ENCODE measurements at regions not wholly inside any gene's neighbourhood (a gene's known extent, or its start where the extent isn't known, plus 50 kb on each side); places are given as distances from the start of the nearest gene placed in this dataset.

DNA sequence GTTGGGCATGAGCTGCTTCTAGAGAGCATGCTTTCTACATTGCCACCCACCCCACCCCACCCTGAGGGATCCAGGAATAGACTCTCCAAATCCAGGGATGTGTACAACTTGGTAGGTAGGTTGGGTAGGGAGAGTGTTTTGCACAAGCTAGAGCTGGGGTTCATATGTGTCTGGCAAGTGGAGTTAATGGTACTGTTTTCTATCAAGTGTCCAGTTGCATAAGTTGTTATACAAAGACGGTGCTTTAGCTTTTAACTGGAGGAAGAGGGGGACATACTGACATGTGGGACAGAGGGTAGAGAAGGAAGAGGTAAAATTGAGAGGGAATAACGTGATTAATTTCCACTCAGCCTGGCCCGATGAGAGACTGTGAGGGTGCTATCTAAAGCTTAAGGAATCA, 51.0 kb upstream of the TNC start:
- no peaks in the 10 kb centered on the region for H3K9me3 ChIP-seq (ENCODE audit: low read depth)
- H3K36me3 ChIP-seq (replicated peaks; ENCODE audit: insufficient read depth, low read depth) = no peaks in the 10 kb centered on the region
- no peak overlapping the region for H3K4me2 ChIP-seq
- 88% methylated on average over 3 of the region's 3 CpGs for WGBS (ENCODE audit: low lambda C conversion rate, missing lambda C conversion rate)
- H3K79me2 ChIP-seq = no peaks in the 10 kb centered on the region
- no peak for DNase-seq (ENCODE audit: low spot score)
- TF ChIP-seq EZH2 (IDR thresholded peaks at IDR 0.05; ENCODE audit: borderline replicate concordance) (no peak), EZH2phosphoT487 (IDR thresholded peaks at IDR 0.05; ENCODE audit: low read depth, severe bottlenecking, unreplicated experiment) (no peak), CTCF (IDR thresholded peaks at IDR 0.05; ENCODE audit: poor library complexity) (no peak)
- H4K20me1 ChIP-seq (ENCODE audit: insufficient read depth, poor library complexity, severe bottlenecking) = no peaks in the 10 kb centered on the region
- no peaks in the 10 kb centered on the region for H3K27me3 ChIP-seq
- H2AFZ ChIP-seq = no peak overlapping the region
- no peaks in the 10 kb centered on the region for H3K4me1 ChIP-seq (ENCODE audit: insufficient read depth)
- no peaks in the 10 kb centered on the region for H3K9me2 ChIP-seq (replicated peaks; ENCODE audit: insufficient read depth)
- H3K4me3 ChIP-seq = no peak overlapping the region
- H3K27ac ChIP-seq = no peak overlapping the region

GRCh38 chr9:115170358-115171073, 52.6 kb upstream of the TNC start:
- Histone ChIP-seq H3K27ac (peak overlapping the region; percentile 42), H3K79me2 (no peaks in the 10 kb centered on the region), H3K4me2 (no peak overlapping the region), H3K27me3 (no peaks in the 10 kb centered on the region), H3K4me1 (ENCODE audit: insufficient read depth) (no peaks in the 10 kb centered on the region), H3K9me3 (ENCODE audit: low read depth) (no peaks in the 10 kb centered on the region), H3K9me2 (replicated peaks; ENCODE audit: insufficient read depth) (no peaks in the 10 kb centered on the region), H2AFZ (no peak overlapping the region), H3K4me3 (no peak overlapping the region), H4K20me1 (ENCODE audit: insufficient read depth, poor library complexity, severe bottlenecking) (no peaks in the 10 kb centered on the region), H3K36me3 (replicated peaks; ENCODE audit: insufficient read depth, low read depth) (no peaks in the 10 kb centered on the region)
- peak; percentile 68 for DNase-seq (ENCODE audit: low spot score)
- TF ChIP-seq EZH2 (IDR thresholded peaks at IDR 0.05; ENCODE audit: borderline replicate concordance) = no peak
- TF ChIP-seq CTCF (IDR thresholded peaks at IDR 0.05; ENCODE audit: poor library complexity) = no peak
- TF ChIP-seq EZH2phosphoT487 (IDR thresholded peaks at IDR 0.05; ENCODE audit: low read depth, severe bottlenecking, unreplicated experiment) = no peak
- WGBS (ENCODE audit: low lambda C conversion rate, missing lambda C conversion rate) = 55% methylated on average over 5 of the region's 5 CpGs

DNA sequence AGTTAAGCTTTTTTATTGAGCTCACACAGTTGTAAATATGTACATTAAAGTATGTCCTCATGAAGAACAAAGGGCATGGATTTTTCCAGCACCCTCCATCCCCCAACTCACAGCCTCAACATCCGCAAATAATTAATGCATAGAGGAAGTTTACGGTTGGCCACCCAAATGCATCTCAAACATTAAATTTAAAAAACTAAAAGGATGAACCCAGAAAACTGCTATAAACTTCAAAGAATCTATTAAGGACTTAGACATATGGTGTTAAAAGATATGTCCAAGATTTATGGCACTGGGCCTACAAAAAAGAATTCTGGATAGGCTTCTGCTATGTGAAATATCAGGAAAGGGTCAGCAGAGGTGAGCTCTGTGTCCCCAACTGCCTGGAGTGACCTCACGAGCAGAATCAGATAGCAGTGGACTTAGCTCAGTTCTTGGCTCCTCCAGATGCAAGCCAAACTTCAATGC, 54.0 kb upstream of the TNC start:
- no peak for TF ChIP-seq EZH2 (IDR thresholded peaks at IDR 0.05; ENCODE audit: borderline replicate concordance)
- no peak for TF ChIP-seq EZH2phosphoT487 (IDR thresholded peaks at IDR 0.05; ENCODE audit: low read depth, severe bottlenecking, unreplicated experiment)
- no peak for TF ChIP-seq CTCF (IDR thresholded peaks at IDR 0.05; ENCODE audit: poor library complexity)
- no peak overlapping the region for H3K27ac ChIP-seq
- H3K4me1 ChIP-seq (ENCODE audit: insufficient read depth) = no peaks in the 10 kb centered on the region
- no peaks in the 10 kb centered on the region for H4K20me1 ChIP-seq (ENCODE audit: insufficient read depth, poor library complexity, severe bottlenecking)
- H3K9me3 ChIP-seq (ENCODE audit: low read depth) = no peaks in the 10 kb centered on the region
- H3K9me2 ChIP-seq (replicated peaks; ENCODE audit: insufficient read depth) = no peaks in the 10 kb centered on the region
- no peaks in the 10 kb centered on the region for H3K79me2 ChIP-seq
- 64% methylated on average over 3 of the region's 3 CpGs for WGBS (ENCODE audit: low lambda C conversion rate, missing lambda C conversion rate)
- no peak overlapping the region for H2AFZ ChIP-seq
- no peak overlapping the region for H3K4me2 ChIP-seq
- H3K4me3 ChIP-seq = no peak overlapping the region
- H3K27me3 ChIP-seq = no peaks in the 10 kb centered on the region
- H3K36me3 ChIP-seq (replicated peaks; ENCODE audit: insufficient read depth, low read depth) = no peaks in the 10 kb centered on the region
- no peak for DNase-seq (ENCODE audit: low spot score)
